ENCODE measurements at regions not wholly inside any gene's neighbourhood (a gene's known extent, or its start where the extent isn't known, plus 50 kb on each side); places are given as distances from the start of the nearest gene placed in this dataset.

GRCh38 chr11:96963375-96963774 is 573.6 kb downstream of the JRKL start:
- TF ChIP-seq JUNB (IDR thresholded peaks at IDR 0.05) (no peak), RCOR1 (IDR thresholded peaks at IDR 0.05; ENCODE audit: low read depth, low read length) (no peak), EP300 (IDR thresholded peaks at IDR 0.05) (no peak), POLR2A (IDR thresholded peaks at IDR 0.05; ENCODE audit: low read length) (no peak), JUN (IDR thresholded peaks at IDR 0.05) (no peak), HMGXB4 (CRISPR knock-in tag; IDR thresholded peaks at IDR 0.05; ENCODE audit: borderline replicate concordance) (no peak), POLR2AphosphoS2 (conservative IDR thresholded peaks at IDR 0.05; ENCODE audit: low read length) (no peak), RAD21 (conservative IDR thresholded peaks at IDR 0.05 in 1 of 2, IDR thresholded peaks at IDR 0.05 in 1 of 2) (no peak), CHD4 (IDR thresholded peaks at IDR 0.05; ENCODE audit: borderline replicate concordance) (no peak), ZSCAN20 (CRISPR knock-in tag; IDR thresholded peaks at IDR 0.05) (no peak), BHLHE40 (IDR thresholded peaks at IDR 0.05; ENCODE audit: low read depth, low read length) (no peak), FOSB (CRISPR knock-in tag; IDR thresholded peaks at IDR 0.05) (no peak)
- TF ChIP-seq, protein P1, sequence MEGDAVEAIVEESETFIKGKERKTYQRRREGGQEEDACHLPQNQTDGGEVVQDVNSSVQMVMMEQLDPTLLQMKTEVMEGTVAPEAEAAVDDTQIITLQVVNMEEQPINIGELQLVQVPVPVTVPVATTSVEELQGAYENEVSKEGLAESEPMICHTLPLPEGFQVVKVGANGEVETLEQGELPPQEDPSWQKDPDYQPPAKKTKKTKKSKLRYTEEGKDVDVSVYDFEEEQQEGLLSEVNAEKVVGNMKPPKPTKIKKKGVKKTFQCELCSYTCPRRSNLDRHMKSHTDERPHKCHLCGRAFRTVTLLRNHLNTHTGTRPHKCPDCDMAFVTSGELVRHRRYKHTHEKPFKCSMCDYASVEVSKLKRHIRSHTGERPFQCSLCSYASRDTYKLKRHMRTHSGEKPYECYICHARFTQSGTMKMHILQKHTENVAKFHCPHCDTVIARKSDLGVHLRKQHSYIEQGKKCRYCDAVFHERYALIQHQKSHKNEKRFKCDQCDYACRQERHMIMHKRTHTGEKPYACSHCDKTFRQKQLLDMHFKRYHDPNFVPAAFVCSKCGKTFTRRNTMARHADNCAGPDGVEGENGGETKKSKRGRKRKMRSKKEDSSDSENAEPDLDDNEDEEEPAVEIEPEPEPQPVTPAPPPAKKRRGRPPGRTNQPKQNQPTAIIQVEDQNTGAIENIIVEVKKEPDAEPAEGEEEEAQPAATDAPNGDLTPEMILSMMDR (IDR thresholded peaks at IDR 0.05) = no peak
- TF ChIP-seq, protein P2, sequence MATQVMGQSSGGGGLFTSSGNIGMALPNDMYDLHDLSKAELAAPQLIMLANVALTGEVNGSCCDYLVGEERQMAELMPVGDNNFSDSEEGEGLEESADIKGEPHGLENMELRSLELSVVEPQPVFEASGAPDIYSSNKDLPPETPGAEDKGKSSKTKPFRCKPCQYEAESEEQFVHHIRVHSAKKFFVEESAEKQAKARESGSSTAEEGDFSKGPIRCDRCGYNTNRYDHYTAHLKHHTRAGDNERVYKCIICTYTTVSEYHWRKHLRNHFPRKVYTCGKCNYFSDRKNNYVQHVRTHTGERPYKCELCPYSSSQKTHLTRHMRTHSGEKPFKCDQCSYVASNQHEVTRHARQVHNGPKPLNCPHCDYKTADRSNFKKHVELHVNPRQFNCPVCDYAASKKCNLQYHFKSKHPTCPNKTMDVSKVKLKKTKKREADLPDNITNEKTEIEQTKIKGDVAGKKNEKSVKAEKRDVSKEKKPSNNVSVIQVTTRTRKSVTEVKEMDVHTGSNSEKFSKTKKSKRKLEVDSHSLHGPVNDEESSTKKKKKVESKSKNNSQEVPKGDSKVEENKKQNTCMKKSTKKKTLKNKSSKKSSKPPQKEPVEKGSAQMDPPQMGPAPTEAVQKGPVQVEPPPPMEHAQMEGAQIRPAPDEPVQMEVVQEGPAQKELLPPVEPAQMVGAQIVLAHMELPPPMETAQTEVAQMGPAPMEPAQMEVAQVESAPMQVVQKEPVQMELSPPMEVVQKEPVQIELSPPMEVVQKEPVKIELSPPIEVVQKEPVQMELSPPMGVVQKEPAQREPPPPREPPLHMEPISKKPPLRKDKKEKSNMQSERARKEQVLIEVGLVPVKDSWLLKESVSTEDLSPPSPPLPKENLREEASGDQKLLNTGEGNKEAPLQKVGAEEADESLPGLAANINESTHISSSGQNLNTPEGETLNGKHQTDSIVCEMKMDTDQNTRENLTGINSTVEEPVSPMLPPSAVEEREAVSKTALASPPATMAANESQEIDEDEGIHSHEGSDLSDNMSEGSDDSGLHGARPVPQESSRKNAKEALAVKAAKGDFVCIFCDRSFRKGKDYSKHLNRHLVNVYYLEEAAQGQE (IDR thresholded peaks at IDR 0.05) = no peak

Measured in A549 (cell line).